Cardiac septum (tissue), 1 donor: ENCODE measurements at regions not wholly inside any gene's neighbourhood (a gene's known extent, or its start where the extent isn't known, plus 50 kb on each side); places are given as distances from the start of the nearest gene placed in this dataset.
"Not testable (repeated sequence)": the region's sequence is repeated elsewhere in the genome, so short reads cannot be mapped to it uniquely, and the experiment has no call there.

ENCODE experiments used
- DNase-seq: peaks from one replicate; pipeline ENCODE4 v3.0.0-alpha.2; 2020; ENCODE audit warnings: low spot score
- intact Hi-C: fragments of 100-400 bp; cut with DNase I; formaldehyde crosslinking; loops from one replicate; pipeline ENCODE4 v1.14.0; 2022
- donor health status: DM: no; HTN: no; CAD: no.

DNA sequence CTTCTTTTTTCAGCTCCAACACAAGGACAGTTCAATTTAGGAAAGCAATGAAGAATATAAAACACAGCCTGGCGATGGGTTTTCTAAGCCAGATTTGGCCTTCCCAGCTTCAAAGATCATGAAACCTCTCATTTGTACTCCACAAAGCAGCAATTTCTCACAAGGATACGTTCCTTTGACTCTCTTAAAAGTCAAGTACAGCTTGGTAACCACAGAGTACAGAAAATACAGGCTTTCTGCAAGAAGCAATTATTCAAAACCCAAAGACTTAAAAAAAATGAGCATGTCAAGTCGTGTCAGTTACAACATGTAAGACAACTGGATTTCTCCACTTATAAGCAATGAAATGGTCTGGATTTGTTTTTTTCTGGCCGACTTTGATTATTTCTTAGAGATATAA lies 321.4 kb downstream of the FGFR2 start:
- DNase-seq = no peak
- intact Hi-C loops = no loop called here

- intact Hi-C loops, DNase-seq: not testable (repeated sequence)
Measured at GRCh38 chr10:121278386-121278785, 319.9 kb downstream of the FGFR2 start.

DNA sequence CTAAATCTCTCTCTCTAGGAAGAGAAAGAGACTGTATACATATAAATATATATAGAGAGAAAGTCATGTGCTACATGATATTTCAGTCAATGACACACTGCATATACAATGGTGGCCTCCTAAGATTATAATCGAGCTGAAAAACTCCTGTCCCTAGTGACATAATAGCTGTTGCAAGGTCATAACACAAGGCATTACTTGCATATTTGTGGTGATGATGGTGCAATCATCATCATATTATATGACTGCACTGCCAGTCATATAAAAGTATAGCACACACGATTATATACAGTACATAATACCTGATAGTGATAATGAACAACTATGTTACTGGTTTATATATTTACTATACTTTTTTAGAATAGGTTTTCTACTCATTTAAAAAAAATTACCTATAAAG lies 316.7 kb downstream of the FGFR2 start:
- no peak for DNase-seq
- intact Hi-C loops = no loop called here

DNA sequence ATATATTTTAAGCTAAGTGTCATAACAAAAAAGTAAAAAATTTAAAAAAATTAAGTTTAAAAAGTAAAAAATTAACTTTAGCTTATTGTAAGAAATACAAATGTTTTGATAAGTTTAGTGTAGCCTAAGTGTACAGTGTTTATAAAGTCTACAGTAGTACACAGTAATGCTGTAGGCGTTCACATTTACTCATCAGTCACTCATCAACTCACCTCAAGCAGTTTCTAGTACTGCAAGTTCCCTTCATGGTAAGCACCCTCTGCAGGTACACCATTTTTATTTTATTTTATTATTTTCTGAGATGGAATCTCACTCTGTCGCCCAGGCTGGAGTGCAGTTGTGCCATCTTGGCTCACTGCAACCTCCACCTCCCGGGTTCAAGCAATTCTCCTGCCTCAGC lies 316.0 kb downstream of the FGFR2 start:
- no peak for DNase-seq
- intact Hi-C loops = no loop called here

GRCh38 chr10:121282797-121283515 lies 315.3 kb downstream of the FGFR2 start:
- DNase-seq = no peak
- intact Hi-C loops = no loop called here

- no peak for DNase-seq
- intact Hi-C loops = no loop called here
Measured at GRCh38 chr10:121284936-121285335, 313.3 kb downstream of the FGFR2 start.

DNA sequence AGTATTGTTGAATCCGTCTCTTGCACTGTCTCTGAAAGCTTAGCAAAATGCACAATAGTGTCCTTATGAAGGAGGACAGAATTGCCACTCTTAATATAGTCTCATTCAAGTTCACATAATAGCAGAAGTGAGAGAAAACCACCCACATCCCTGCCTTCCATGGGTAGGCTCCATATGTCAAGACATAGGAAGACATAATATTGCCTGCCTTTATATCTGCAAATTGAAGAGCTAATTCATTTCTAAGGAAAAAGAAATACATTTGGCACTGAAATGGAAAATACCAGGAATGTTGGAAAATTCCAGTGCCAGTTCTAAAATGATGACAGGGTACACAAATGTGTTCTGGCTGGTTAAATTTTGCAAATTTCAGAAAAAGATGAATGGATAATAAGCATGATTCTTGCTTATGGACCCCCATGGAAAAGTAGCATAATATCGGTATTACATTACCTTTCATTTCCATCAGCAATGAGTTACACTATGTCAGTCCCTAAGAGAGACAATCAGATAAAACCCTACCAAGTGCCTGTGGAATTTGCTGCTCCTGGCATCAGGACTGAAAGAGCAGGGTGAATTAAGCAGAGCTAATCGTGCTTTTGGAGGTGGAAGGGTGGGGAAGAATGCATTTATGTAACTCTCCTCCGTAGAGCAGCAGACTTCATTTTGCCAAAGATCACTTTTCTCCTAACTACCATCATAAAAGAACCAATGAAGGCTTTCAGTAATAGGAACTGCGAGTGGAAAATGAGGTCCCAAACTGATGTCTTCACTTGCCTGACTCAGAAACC lies 312.6 kb downstream of the FGFR2 start:
- DNase-seq = no peak
- intact Hi-C loops = no loop called here

DNA sequence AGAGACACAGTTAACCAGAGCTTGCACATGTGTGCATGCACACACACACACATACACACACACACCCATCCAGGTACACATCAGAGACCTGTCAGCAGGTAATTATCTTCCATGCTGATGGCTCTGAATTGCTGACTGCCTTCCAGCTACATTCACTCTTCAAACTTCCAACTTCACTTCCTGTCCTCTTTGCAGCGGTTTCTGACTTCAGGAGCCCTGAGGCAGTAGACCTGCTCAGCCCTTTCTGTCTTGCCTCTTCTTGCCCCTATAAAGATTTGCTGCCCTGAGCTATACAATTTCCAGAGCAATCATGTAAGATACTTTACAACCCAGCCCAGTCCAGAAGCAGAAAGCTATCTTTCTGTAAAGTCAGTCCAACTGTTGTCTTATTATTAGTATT lies 310.2 kb downstream of the FGFR2 start:
- intact Hi-C loops = no loop called here
- DNase-seq = no peak

DNA sequence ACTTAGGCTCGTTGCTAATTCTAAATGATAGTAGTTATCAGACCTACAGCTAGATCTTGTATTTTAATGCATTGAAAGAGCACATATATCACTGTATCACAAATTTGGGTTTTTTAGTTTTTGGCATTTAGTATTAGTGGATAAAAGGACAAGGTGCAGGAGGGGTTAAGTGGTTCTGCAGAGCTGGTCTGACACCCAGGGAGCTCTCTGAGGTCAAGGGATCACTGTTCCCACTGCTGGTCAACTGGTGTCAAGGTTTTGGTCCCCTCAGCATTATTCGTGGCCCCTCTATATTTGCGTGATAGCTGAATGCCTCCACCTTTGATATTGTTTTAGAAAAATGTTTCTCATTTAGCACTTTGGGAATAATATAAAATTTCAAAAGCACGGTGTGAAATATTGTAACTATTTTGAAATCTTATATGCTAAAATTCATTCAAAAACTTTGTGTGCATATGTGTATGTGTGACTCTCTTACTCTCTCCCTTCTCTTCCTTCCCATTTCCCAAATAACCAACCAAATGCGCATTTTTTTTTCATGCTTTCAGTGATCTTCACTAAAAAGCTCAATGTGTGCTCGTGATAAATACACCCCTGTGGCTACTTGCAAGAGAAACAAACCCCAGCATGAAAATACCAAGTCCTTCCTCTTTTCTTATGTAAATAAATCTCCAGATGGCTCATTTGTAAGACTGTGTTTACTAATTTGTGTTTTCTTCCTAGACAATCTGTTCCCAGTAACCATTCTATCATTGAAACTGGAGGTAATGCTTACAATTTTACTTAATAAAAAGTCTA lies 309.2 kb downstream of the FGFR2 start:
- DNase-seq = no peak
- intact Hi-C loops = no loop called here

DNA sequence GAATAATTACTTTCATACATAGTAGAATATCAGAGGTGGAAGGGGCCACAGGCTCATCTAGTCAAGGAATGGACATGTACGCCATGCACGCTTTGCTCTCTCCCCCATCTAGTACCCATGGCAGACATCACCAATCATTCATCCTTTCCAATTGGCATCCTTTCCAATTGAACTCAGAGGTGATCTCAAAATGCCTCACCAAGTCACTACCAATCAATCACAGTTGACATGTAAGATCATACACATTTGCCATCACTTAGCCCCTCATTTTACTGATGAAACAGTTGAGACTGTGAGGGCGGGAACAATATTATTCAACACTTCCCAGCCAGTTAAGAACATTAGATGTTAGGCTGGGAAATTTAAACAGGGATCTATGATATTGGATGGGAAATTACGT lies 308.4 kb downstream of the FGFR2 start:
- no peak for DNase-seq
- intact Hi-C loops = no loop called here

GRCh38 chr10:121290674-121291073 lies 307.6 kb downstream of the FGFR2 start:
- no peak for DNase-seq
- intact Hi-C loops = no loop called here

GRCh38 chr10:121291376-121291775 lies 306.9 kb downstream of the FGFR2 start:
- DNase-seq = no peak
- intact Hi-C loops = no loop called here

GRCh38 chr10:121291823-121292222 lies 306.4 kb downstream of the FGFR2 start:
- intact Hi-C loops = no loop called here
- no peak for DNase-seq

- intact Hi-C loops = no loop called here
- no peak for DNase-seq
Measured at GRCh38 chr10:121292321-121292720, 305.9 kb downstream of the FGFR2 start.

- intact Hi-C loops = no loop called here
- DNase-seq = no peak
Measured at GRCh38 chr10:121293110-121293509, 305.1 kb downstream of the FGFR2 start.

DNA sequence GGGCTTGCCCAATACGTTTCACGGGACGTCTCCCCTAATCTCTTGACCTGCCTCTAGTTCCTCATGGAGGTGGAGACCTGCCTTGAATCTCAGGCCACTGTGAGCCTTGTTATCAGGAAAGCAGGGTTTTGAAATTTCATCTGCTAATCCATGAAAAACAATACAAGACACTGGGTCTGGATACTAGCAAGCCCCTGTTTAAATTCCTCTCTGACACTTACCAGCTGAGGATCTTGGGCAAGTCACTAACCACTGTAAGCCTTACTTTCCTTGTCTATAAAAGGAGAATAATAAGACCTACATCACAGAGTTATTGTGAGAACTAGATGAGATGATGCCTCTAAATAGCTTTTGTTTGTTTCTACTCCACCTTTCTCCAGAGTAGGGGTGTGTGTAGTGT lies 303.6 kb downstream of the FGFR2 start:
- intact Hi-C loops = no loop called here

GRCh38 chr10:121296378-121296777 lies 301.9 kb downstream of the FGFR2 start:
- intact Hi-C loops = no loop called here
- no peak for DNase-seq

More for the DNA sequence above, 303.6 kb downstream of the FGFR2 start:
- DNase-seq = no peak

- intact Hi-C loops = no loop called here
- DNase-seq = no peak
Measured at GRCh38 chr10:121296881-121297585, 301.2 kb downstream of the FGFR2 start.

- intact Hi-C loops = no loop called here
- DNase-seq = no peak
Measured at GRCh38 chr10:121300723-121301122, 297.5 kb downstream of the FGFR2 start.
